HEK293 (cell line): ENCODE measurements at regions not wholly inside any gene's neighbourhood (a gene's known extent, or its start where the extent isn't known, plus 50 kb on each side); places are given as distances from the start of the nearest gene placed in this dataset.

ENCODE experiments used
- GLIS2 ChIP-seq: fragments of 450-650 bp; formaldehyde crosslinking; IDR thresholded peaks from 2 replicates; pipeline ENCODE4 v1.5.1; 2016; ENCODE audit warnings: missing biosample characterization, missing genetic modification characterization
- KLF8 ChIP-seq: fragments of 450-650 bp; formaldehyde crosslinking; IDR thresholded peaks from 2 replicates; pipeline ENCODE4 v1.5.1; 2016; ENCODE audit warnings: missing biosample characterization, missing genetic modification characterization
- SALL2 ChIP-seq: fragments of 450-650 bp; formaldehyde crosslinking; IDR thresholded peaks from 2 replicates; pipeline ENCODE4 v1.5.0; 2017; ENCODE audit warnings: missing biosample characterization, mild to moderate bottlenecking, missing genetic modification characterization, borderline replicate concordance
- TRIM28 ChIP-seq: IDR thresholded peaks from 2 replicates; pipeline ENCODE4 v1.6.1; 2011; ENCODE audit warnings: low read length, control low read depth, borderline replicate concordance
- ZFP37 ChIP-seq: fragments of 450-650 bp; formaldehyde crosslinking; IDR thresholded peaks from 2 replicates; pipeline ENCODE4 v1.5.1; 2016; ENCODE audit warnings: missing biosample characterization, missing genetic modification characterization
- ZNF133 ChIP-seq: fragments of 450-650 bp; formaldehyde crosslinking; IDR thresholded peaks from 2 replicates; pipeline ENCODE4 v1.5.1; 2016; ENCODE audit warnings: missing biosample characterization, missing genetic modification characterization
- ZNF202 ChIP-seq: fragments of 450-650 bp; formaldehyde crosslinking; IDR thresholded peaks from 2 replicates; pipeline ENCODE4 v1.5.1; 2016; ENCODE audit warnings: missing biosample characterization, missing genetic modification characterization, borderline replicate concordance
- ZNF23 ChIP-seq: fragments of 450-650 bp; formaldehyde crosslinking; IDR thresholded peaks from 2 replicates; pipeline ENCODE4 v1.5.1; 2016; ENCODE audit warnings: missing biosample characterization, missing genetic modification characterization, borderline replicate concordance
- ZNF248 ChIP-seq: fragments of 450-650 bp; formaldehyde crosslinking; IDR thresholded peaks from 2 replicates; pipeline ENCODE4 v1.5.1; 2017; ENCODE audit warnings: missing biosample characterization, missing genetic modification characterization
- ZNF266 ChIP-seq: fragments of 450-650 bp; formaldehyde crosslinking; IDR thresholded peaks from 2 replicates; pipeline ENCODE4 v1.5.1; 2016; ENCODE audit warnings: missing biosample characterization, missing genetic modification characterization, low read depth
- ZNF324 ChIP-seq: fragments of 450-650 bp; formaldehyde crosslinking; IDR thresholded peaks from 2 replicates; pipeline ENCODE4 v1.5.1; 2016; ENCODE audit warnings: missing biosample characterization, missing genetic modification characterization
- ZNF341 ChIP-seq: fragments of 450-650 bp; formaldehyde crosslinking; IDR thresholded peaks from 2 replicates; pipeline ENCODE4; 2016; ENCODE audit warnings: low read depth, missing biosample characterization, missing genetic modification characterization
- ZNF354C ChIP-seq: fragments of 450-650 bp; formaldehyde crosslinking; IDR thresholded peaks from 2 replicates; pipeline ENCODE4 v1.5.1; 2016; ENCODE audit warnings: missing biosample characterization, missing genetic modification characterization, low read depth, borderline replicate concordance
- ZNF37A ChIP-seq: fragments of 450-650 bp; IDR thresholded peaks from 2 replicates; pipeline ENCODE4 v1.5.1; 2018; ENCODE audit warnings: missing biosample characterization, missing genetic modification characterization
- ZNF473 ChIP-seq: fragments of 450-650 bp; formaldehyde crosslinking; IDR thresholded peaks from 2 replicates; pipeline ENCODE4 v1.5.1; 2017; ENCODE audit warnings: missing biosample characterization, missing genetic modification characterization
- ZNF585B ChIP-seq: fragments of 450-650 bp; formaldehyde crosslinking; IDR thresholded peaks from 2 replicates; pipeline ENCODE4 v1.5.1; 2016; ENCODE audit warnings: missing biosample characterization, missing genetic modification characterization
- ZNF600 ChIP-seq: fragments of 450-650 bp; formaldehyde crosslinking; IDR thresholded peaks from 2 replicates; pipeline ENCODE4 v1.5.1; 2016; ENCODE audit warnings: missing biosample characterization, missing genetic modification characterization
- ZNF664 ChIP-seq: fragments of 450-650 bp; formaldehyde crosslinking; IDR thresholded peaks from 2 replicates; pipeline ENCODE4 v1.5.1; 2016; ENCODE audit warnings: missing biosample characterization, missing genetic modification characterization
- ZNF701 ChIP-seq: fragments of 450-650 bp; formaldehyde crosslinking; IDR thresholded peaks from 2 replicates; pipeline ENCODE4 v1.5.1; 2016; ENCODE audit warnings: missing biosample characterization, missing genetic modification characterization
- ZNF837 ChIP-seq: fragments of 450-650 bp; formaldehyde crosslinking; IDR thresholded peaks from 2 replicates; pipeline ENCODE4 v1.5.1; 2016; ENCODE audit warnings: missing biosample characterization, missing genetic modification characterization
- ZSCAN30 ChIP-seq: fragments of 450-650 bp; IDR thresholded peaks from 2 replicates; pipeline ENCODE4 v1.5.1; 2018; ENCODE audit warnings: missing biosample characterization, mild to moderate bottlenecking, missing genetic modification characterization, moderate library complexity
- TF ChIP-seq, protein P1 (sequence below): fragments of 450-650 bp; IDR thresholded peaks from 2 replicates; pipeline ENCODE4 v1.5.1; 2018; ENCODE audit warnings: missing biosample characterization, missing genetic modification characterization
- TF ChIP-seq, protein P2 (sequence below): fragments of 450-650 bp; formaldehyde crosslinking; IDR thresholded peaks from 2 replicates; pipeline ENCODE4 v1.5.1; 2016; ENCODE audit warnings: missing biosample characterization, missing genetic modification characterization
- TF ChIP-seq, protein P3 (sequence below): fragments of 450-650 bp; formaldehyde crosslinking; IDR thresholded peaks from 2 replicates; pipeline ENCODE4 v1.5.1; 2017; ENCODE audit warnings: missing biosample characterization, mild to moderate bottlenecking, missing genetic modification characterization, moderate library complexity
- TF ChIP-seq, protein P4 (sequence below): fragments of 450-650 bp; formaldehyde crosslinking; conservative IDR thresholded peaks from 2 replicates; pipeline ENCODE4 v1.5.1; 2016; ENCODE audit warnings: low read depth, missing biosample characterization, missing genetic modification characterization

DNA sequence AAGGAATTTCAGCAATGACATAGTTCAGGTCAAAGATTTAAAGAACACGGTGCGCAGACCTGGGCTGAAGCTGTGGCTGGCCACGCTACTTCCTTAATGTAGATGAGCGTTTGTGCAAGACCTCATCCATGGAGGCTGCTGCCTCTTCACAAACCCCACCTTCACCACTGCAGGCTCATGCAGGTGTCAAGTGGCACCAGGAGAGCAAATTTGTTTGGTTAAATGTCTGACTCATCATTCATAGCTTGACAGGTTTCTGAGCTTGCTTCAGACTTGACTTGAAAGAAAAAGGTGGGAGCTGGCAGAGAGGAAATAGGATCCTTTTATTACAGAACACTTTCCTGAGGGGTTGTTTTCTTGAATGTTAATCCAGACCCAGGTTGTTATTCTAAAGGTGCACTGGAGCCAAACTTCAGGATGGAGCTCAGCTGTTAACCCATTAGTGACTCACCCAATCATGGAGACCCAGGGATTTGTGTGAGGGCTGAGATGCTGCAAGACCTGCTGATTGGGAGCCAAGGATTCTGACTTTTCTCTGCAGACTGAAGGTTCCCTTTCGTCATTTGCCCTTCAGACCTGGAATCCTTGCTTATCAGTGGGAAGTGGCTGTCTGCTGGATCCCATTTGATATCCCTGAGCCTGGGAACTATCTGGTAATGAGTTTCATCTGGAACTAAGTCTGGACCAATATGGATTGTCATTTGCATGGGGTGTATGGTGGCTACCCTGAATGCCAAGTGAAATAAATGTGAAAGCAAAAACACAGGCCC lies 315.3 kb downstream of the PTTG2 start (continued):
- TF ChIP-seq, protein P1, sequence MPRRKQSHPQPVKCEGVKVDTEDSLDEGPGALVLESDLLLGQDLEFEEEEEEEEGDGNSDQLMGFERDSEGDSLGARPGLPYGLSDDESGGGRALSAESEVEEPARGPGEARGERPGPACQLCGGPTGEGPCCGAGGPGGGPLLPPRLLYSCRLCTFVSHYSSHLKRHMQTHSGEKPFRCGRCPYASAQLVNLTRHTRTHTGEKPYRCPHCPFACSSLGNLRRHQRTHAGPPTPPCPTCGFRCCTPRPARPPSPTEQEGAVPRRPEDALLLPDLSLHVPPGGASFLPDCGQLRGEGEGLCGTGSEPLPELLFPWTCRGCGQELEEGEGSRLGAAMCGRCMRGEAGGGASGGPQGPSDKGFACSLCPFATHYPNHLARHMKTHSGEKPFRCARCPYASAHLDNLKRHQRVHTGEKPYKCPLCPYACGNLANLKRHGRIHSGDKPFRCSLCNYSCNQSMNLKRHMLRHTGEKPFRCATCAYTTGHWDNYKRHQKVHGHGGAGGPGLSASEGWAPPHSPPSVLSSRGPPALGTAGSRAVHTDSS (tag by site-specific recombination): no peak
- 0 out of 2 replicates have a peak, but pooled peaks have one; percentile 28 for TF ChIP-seq ZNF600 (tag by site-specific recombination)
- no peak for TF ChIP-seq ZFP37 (tag by site-specific recombination)
- TF ChIP-seq ZNF354C: no peak
- no peak for TF ChIP-seq ZNF266 (tag by site-specific recombination)
- TF ChIP-seq, protein P2, sequence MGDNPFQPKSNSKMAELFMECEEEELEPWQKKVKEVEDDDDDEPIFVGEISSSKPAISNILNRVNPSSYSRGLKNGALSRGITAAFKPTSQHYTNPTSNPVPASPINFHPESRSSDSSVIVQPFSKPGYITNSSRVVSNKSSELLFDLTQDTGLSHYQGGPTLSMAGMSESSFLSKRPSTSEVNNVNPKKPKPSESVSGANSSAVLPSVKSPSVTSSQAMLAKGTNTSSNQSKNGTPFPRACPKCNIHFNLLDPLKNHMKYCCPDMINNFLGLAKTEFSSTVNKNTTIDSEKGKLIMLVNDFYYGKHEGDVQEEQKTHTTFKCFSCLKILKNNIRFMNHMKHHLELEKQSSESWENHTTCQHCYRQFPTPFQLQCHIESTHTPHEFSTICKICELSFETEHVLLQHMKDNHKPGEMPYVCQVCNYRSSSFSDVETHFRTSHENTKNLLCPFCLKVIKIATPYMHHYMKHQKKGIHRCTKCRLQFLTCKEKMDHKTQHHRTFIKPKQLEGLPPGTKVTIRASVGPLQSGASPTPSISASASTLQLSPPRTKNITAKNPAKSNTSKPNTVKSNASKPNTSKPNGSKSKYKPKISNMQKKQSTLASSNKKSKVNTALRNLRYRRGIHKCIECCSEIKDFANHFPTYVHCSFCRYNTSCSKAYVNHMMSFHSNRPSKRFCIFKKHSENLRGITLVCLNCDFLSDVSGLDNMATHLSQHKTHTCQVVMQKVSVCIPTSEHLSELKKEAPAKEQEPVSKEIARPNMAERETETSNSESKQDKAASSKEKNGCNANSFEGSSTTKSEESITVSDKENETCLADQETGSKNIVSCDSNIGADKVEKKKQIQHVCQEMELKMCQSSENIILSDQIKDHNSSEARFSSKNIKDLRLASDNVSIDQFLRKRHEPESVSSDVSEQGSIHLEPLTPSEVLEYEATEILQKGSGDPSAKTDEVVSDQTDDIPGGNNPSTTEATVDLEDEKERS (tag by site-specific recombination): no peak
- TF ChIP-seq ZNF701: no peak
- no peak for TF ChIP-seq SALL2 (tag by site-specific recombination)
- TF ChIP-seq ZNF133 (tag by site-specific recombination): no peak
- TF ChIP-seq, protein P3, sequence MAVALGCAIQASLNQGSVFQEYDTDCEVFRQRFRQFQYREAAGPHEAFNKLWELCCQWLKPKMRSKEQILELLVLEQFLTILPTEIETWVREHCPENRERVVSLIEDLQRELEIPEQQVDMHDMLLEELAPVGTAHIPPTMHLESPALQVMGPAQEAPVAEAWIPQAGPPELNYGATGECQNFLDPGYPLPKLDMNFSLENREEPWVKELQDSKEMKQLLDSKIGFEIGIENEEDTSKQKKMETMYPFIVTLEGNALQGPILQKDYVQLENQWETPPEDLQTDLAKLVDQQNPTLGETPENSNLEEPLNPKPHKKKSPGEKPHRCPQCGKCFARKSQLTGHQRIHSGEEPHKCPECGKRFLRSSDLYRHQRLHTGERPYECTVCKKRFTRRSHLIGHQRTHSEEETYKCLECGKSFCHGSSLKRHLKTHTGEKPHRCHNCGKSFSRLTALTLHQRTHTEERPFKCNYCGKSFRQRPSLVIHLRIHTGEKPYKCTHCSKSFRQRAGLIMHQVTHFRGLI (tag by site-specific recombination): peak; percentile 64; the same call in 1 of the 2 replicates
- no peak for TF ChIP-seq ZSCAN30
- TF ChIP-seq ZNF664 (tag by site-specific recombination): no peak
- no peak for TF ChIP-seq ZNF473 (tag by site-specific recombination)
- TF ChIP-seq KLF8 (tag by site-specific recombination): peak; percentile 21; the same call in 1 of the 2 replicates
- no peak for TF ChIP-seq ZNF341 (tag by site-specific recombination)
- TF ChIP-seq TRIM28: peak; percentile 34; the same call in 1 of the 2 replicates
- no peak for TF ChIP-seq ZNF23 (tag by site-specific recombination)
- TF ChIP-seq ZNF202 (tag by site-specific recombination): no peak
- TF ChIP-seq ZNF324 (tag by site-specific recombination): no peak
- no peak for TF ChIP-seq GLIS2
- TF ChIP-seq ZNF837 (tag by site-specific recombination): no peak
- no peak for TF ChIP-seq ZNF248 (tag by site-specific recombination)
- TF ChIP-seq ZNF37A: no peak
- TF ChIP-seq, protein P4, sequence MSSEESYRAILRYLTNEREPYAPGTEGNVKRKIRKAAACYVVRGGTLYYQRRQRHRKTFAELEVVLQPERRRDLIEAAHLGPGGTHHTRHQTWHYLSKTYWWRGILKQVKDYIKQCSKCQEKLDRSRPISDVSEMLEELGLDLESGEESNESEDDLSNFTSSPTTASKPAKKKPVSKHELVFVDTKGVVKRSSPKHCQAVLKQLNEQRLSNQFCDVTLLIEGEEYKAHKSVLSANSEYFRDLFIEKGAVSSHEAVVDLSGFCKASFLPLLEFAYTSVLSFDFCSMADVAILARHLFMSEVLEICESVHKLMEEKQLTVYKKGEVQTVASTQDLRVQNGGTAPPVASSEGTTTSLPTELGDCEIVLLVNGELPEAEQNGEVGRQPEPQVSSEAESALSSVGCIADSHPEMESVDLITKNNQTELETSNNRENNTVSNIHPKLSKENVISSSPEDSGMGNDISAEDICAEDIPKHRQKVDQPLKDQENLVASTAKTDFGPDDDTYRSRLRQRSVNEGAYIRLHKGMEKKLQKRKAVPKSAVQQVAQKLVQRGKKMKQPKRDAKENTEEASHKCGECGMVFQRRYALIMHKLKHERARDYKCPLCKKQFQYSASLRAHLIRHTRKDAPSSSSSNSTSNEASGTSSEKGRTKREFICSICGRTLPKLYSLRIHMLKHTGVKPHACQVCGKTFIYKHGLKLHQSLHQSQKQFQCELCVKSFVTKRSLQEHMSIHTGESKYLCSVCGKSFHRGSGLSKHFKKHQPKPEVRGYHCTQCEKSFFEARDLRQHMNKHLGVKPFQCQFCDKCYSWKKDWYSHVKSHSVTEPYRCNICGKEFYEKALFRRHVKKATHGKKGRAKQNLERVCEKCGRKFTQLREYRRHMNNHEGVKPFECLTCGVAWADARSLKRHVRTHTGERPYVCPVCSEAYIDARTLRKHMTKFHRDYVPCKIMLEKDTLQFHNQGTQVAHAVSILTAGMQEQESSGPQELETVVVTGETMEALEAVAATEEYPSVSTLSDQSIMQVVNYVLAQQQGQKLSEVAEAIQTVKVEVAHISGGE (tag by site-specific recombination): no peak
- TF ChIP-seq ZNF585B: no peak
